ENCODE measurements at regions not wholly inside any gene's neighbourhood (a gene's known extent, or its start where the extent isn't known, plus 50 kb on each side); places are given as distances from the start of the nearest gene placed in this dataset.
"Not testable (repeated sequence)": the region's sequence is repeated elsewhere in the genome, so short reads cannot be mapped to it uniquely, and the experiment has no call there.

DNA sequence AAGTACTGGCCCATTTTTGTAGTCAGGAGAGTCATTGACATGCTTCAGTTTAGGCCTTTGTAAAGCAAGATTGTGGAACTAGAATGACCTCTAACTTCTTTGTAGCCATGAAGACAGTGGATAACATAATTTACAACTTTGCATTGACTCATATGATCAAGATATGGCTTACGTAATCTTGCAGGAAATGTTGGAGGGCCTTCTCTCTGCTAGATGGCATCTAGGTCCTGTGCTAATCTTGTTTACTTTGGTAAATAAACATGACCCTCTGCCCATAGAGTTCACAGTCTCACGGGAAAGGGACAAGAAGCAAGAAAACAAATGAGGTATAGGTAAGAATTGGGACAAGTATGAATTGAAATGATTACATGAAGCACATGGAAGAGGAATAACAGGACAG lies 355.2 kb upstream of the ARID1B start:
- no peak for DNase-seq
- no peaks in the 10 kb centered on the region for H3K36me3 Mint-ChIP-seq (ENCODE audit: low read depth)
- H3K4me3 Mint-ChIP-seq = no peak overlapping the region
- no peak overlapping the region for H3K27ac Mint-ChIP-seq
- peaks cover 31% of the 10 kb centered on the region for H3K4me1 Mint-ChIP-seq
- ChIA-PET CTCF (no interaction called here), POLR2A (no interaction called here)
- H3K27me3 Mint-ChIP-seq = peaks cover 2% of the 10 kb centered on the region
- H3K9me3 Mint-ChIP-seq = no peaks in the 10 kb centered on the region

DNA sequence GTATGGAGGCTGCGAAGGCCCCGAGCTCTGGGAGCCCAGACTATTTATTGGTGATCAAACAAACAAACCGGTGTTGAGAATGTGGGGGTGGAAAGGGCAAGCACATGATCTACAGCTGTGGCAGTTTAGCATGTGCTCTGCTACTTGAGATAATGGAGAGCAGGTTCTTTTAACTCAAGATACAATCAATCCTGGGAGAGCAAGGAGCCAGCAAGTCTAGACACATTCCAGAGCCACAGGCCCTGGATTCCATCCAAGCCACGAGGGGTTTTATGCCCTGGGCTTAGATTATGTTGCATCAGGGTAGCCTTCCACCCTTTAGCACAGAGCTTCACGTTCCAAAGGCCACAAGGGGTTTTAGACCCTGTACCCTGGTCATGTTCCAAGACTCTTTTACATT lies 355.9 kb upstream of the ARID1B start:
- H3K27ac Mint-ChIP-seq; DNase-seq; POLR2A ChIA-PET; H3K27me3 Mint-ChIP-seq; H3K9me3 Mint-ChIP-seq; H3K4me3 Mint-ChIP-seq; CTCF ChIA-PET; H3K36me3 Mint-ChIP-seq (ENCODE audit: low read depth): not testable (repeated sequence)
- H3K4me1 Mint-ChIP-seq = peaks cover 31% of the 10 kb centered on the region

DNA sequence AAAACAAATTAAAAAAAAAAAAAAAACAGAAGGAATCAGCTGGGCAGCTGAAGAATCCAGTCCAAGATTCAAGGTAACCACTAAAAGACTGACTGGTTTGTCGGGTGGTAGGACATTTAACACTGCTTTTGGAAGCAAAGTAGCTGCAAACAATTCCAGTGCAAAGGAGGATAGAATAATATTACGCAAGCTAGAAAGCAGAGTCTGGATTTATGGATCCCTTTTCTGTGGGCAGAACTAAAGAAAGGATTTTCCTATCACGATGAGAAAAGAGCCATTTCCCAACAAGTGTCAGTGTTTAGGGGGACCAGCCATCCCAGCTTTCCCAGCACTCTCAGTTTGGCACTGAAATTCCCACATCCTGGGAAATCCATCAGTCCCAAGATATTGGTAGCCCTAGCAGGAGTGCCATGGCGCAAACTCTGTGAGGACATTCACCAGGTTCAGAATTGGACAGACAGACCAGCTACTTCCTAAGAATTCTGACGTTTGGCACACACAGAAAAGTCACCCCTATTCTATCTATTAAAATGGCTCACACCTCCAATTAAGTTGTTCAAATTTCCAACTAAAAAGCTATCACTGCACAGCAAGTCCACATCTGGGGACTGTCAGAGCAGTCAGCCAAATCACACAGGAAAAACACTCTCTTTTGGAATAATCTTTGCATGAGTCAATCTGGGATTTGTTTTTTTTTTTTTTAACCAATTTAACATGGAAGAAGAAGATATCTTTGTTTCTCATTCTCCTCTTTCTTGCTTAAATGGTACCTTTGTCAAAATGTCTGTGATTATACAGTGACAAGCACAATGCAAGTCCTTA lies 356.8 kb upstream of the ARID1B start:
- peaks cover 31% of the 10 kb centered on the region for H3K4me1 Mint-ChIP-seq
- H3K27ac Mint-ChIP-seq = no peak overlapping the region
- H3K36me3 Mint-ChIP-seq (ENCODE audit: low read depth) = no peaks in the 10 kb centered on the region
- no peak for DNase-seq
- H3K4me3 Mint-ChIP-seq = no peak overlapping the region
- ChIA-PET CTCF (no interaction called here), POLR2A (no interaction called here)
- H3K9me3 Mint-ChIP-seq = no peaks in the 10 kb centered on the region
- H3K27me3 Mint-ChIP-seq = no peaks in the 10 kb centered on the region

DNA sequence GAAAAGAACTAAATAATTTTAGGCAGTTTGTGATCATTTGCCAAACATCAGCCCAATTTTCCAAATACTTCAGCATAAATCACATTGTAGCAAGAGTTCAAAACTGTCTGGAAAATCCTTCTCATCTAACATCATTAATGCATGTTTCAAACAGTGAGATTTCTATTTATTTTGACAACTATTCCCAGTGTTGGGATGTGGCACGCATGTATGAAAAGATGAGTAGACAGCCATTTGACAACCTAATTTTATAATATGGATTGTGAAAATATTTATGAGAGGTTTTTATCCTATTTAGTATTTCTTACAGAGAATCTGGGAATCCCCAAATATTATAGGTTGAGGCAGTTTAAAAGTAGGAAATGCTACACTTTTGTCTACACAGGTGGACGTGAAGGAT lies 357.6 kb upstream of the ARID1B start:
- H3K27me3 Mint-ChIP-seq = no peaks in the 10 kb centered on the region
- CTCF ChIA-PET = no interaction called here

DNA sequence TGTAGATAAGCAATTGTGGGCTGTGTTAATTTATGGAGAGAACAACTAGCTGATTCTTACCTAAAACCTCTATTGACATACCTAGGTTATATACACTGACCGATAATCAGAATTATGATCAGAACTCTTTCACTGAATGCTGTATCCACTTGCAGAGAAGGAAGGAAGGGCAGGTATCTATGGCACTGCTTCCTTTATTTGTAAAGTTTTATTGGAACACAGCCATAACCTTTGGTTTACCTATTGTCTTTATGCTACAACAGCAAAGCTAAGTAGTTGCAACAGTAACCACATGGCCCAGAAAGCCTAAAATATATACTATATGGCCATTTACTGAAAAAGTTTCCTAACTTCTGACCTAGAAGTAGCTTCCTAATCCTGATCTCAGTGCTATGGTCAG lies 358.9 kb upstream of the ARID1B start:
- Mint-ChIP-seq H3K27me3 (no peaks in the 10 kb centered on the region), H3K9me3 (no peaks in the 10 kb centered on the region)
- CTCF ChIA-PET = no interaction called here

More for the DNA sequence above, 357.6 kb upstream of the ARID1B start:
- Mint-ChIP-seq H3K36me3 (ENCODE audit: low read depth) (no peaks in the 10 kb centered on the region), H3K27ac (no peak overlapping the region), H3K4me3 (no peak overlapping the region), H3K9me3 (no peaks in the 10 kb centered on the region), H3K4me1 (peaks cover 27% of the 10 kb centered on the region)
- no peak for DNase-seq
- POLR2A ChIA-PET = no interaction called here

DNA sequence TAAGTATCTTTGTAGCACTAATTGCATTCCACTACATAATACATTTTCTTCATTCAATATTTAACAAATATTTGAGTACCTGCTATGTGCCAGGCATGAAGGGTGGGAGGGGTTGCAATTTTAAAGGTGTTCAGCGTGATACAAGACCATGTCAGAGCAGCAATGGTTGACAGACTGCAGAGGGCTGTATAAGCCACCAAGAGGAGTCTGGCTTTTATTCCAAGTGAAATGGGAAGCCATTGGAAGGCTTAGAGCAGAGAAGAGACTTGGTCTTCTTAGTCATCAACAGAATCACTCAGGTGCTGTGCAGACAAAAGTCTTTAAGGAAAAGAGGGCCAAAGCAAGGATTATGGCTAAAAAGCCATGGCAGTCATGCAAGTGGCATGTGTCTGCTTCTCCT lies 360.8 kb upstream of the ARID1B start:
- POLR2A ChIA-PET = no interaction called here
- Mint-ChIP-seq H3K4me3 (no peak overlapping the region), H3K4me1 (no peaks in the 10 kb centered on the region), H3K36me3 (ENCODE audit: low read depth) (no peaks in the 10 kb centered on the region), H3K27me3 (no peaks in the 10 kb centered on the region), H3K9me3 (no peaks in the 10 kb centered on the region), H3K27ac (no peak overlapping the region)
- DNase-seq = no peak
- CTCF ChIA-PET = no interaction called here

More for the DNA sequence above, 358.9 kb upstream of the ARID1B start:
- Mint-ChIP-seq H3K36me3 (ENCODE audit: low read depth) (no peaks in the 10 kb centered on the region), H3K27ac (no peak overlapping the region), H3K4me3 (no peak overlapping the region), H3K4me1 (peaks cover 14% of the 10 kb centered on the region)
- DNase-seq = no peak
- POLR2A ChIA-PET = no interaction called here

DNA sequence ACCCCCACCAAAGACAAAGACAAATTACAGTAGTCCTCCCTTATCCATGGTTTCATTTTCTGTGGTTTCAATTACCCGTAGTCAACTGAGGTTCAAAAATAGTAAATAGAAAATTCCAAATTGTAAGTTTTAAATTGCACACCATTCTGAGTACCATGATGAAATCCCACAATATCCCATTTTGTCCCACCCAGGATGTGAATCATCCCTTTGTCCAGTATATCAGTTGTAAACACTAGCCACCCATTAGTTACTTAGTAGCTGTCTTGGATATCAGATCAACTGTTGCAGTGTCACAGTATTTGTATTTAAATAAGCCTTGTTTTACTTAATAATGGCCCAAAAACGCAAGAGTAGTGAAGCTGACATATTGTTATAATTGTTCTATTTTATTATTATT lies 364.0 kb upstream of the ARID1B start:
- POLR2A ChIA-PET = no interaction called here
- no peak for DNase-seq
- CTCF ChIA-PET = no interaction called here
- H3K4me1 Mint-ChIP-seq = no peaks in the 10 kb centered on the region
- H3K36me3 Mint-ChIP-seq (ENCODE audit: low read depth) = no peaks in the 10 kb centered on the region
- H3K4me3 Mint-ChIP-seq = no peak overlapping the region
- no peak overlapping the region for H3K27ac Mint-ChIP-seq
- H3K27me3 Mint-ChIP-seq = no peaks in the 10 kb centered on the region
- H3K9me3 Mint-ChIP-seq = no peaks in the 10 kb centered on the region

DNA sequence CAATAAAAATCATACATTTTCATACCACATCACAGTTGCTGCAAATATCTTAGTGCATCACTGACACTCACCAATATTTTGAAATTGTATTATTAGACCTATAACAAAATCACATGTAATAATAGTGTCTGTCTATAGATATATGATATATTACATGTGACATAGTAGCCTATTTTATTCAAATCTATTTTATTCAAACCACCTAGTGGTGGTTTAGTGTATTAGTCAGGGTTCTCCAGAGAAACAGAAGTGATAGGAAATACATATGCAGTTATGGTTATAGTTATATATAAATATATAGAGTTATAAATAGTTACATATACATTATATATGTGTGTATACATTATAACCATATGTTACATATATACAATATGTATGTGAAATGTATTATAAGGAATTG lies 366.5 kb upstream of the ARID1B start:
- ChIA-PET POLR2A (no interaction called here), CTCF (no interaction called here)
- DNase-seq = no peak
- H3K4me1 Mint-ChIP-seq = no peaks in the 10 kb centered on the region
- H3K27ac Mint-ChIP-seq = no peak overlapping the region
- H3K9me3 Mint-ChIP-seq = no peaks in the 10 kb centered on the region
- no peak overlapping the region for H3K4me3 Mint-ChIP-seq
- no peaks in the 10 kb centered on the region for H3K27me3 Mint-ChIP-seq
- H3K36me3 Mint-ChIP-seq (ENCODE audit: low read depth) = no peaks in the 10 kb centered on the region

DNA sequence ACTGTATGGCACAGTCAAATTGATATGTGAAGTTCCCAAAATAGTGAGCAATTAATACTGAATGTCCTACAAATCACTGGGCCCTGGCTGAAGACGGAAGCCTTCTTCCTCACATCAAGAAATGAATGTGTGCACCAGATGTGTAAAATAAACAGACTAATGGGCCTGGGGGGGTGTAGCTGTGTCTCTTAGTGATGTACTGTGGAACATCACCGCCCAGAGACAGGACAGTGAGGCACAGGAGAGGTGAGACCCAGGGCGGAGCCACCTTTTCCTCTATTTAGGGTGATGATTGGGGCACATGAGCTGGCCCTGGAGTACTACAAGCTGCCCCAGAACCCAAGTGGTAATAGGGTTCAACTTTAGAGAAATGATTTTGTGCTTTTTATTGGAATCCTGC lies 368.5 kb upstream of the ARID1B start:
- no peaks in the 10 kb centered on the region for H3K27me3 Mint-ChIP-seq
- CTCF ChIA-PET = no interaction called here
- H3K4me3 Mint-ChIP-seq = no peak overlapping the region
- H3K9me3 Mint-ChIP-seq = no peaks in the 10 kb centered on the region
- no peaks in the 10 kb centered on the region for H3K36me3 Mint-ChIP-seq (ENCODE audit: low read depth)
- POLR2A ChIA-PET = no interaction called here
- no peak overlapping the region for H3K27ac Mint-ChIP-seq
- H3K4me1 Mint-ChIP-seq = no peaks in the 10 kb centered on the region
- DNase-seq = no peak

DNA sequence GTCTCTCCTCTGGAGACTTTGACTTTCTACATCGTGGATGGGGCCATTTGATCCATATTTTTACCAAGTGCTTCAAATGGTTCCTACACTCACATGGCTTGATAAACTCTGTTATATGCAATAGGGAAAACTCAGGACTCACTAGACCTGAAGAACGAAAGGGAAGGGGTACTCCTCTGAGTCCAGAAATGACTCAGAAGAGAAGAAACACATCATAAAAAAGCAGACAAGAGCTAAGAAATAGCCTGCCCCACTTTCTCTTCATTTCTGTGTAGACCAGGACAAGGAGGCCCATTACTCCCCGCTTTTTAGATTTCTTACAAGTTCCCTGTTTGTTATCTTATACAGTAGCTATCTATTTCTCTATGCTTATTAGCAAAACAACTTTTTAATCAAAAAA lies 369.8 kb upstream of the ARID1B start:
- no peaks in the 10 kb centered on the region for H3K4me1 Mint-ChIP-seq
- H3K4me3 Mint-ChIP-seq = no peak overlapping the region
- H3K9me3 Mint-ChIP-seq = no peaks in the 10 kb centered on the region
- CTCF ChIA-PET = no interaction called here
- POLR2A ChIA-PET = no interaction called here
- DNase-seq = no peak
- H3K27ac Mint-ChIP-seq = no peak overlapping the region
- H3K27me3 Mint-ChIP-seq = no peaks in the 10 kb centered on the region
- no peaks in the 10 kb centered on the region for H3K36me3 Mint-ChIP-seq (ENCODE audit: low read depth)

DNA sequence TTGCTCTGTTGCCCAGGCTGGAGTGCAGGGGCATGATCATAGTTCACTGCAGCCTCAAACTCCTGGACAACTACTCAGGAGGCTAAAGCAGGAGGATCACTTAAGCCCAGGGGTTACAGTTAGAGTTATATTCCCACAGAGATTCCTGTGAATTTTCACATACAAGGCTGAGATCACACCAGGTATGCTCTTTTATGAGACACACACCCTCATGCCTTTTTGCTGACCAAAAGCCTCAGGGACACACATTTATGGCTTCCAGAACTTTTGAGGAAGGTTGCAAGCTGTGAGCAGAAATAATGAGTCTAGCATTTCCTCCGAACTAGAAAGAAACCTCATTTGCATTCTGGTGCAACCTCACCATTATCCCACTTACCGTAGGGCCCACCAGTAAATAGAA lies 370.5 kb upstream of the ARID1B start:
- Mint-ChIP-seq H3K4me1 (no peaks in the 10 kb centered on the region), H3K27me3 (no peaks in the 10 kb centered on the region), H3K36me3 (ENCODE audit: low read depth) (no peaks in the 10 kb centered on the region), H3K27ac (no peak overlapping the region), H3K4me3 (no peak overlapping the region), H3K9me3 (no peaks in the 10 kb centered on the region)
- POLR2A ChIA-PET = no interaction called here
- no peak for DNase-seq
- CTCF ChIA-PET = no interaction called here

DNA sequence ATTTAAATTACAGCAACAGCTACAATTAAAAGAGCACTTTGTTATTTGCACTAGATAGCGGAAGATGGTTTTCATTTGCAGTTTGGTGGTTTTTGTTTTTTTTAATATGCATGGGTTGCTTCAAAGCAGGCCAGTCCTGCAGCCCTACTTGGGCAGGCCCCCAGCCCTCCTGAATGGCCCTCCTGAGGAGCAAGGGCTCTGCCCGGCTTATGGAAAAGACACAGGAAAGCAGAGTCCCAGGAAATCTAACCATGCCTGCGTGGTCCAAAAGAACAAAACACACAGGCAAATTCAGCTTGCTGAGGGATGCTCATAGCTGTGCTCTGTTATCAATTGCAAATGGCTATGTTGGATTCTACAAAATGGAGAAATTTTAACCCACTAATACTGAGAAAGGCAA lies 371.1 kb upstream of the ARID1B start:
- H3K27me3 Mint-ChIP-seq = no peaks in the 10 kb centered on the region
- H3K4me1 Mint-ChIP-seq = no peaks in the 10 kb centered on the region
- CTCF ChIA-PET = no interaction called here
- POLR2A ChIA-PET = interaction anchor here (1.4 kb wide), 1 partner anchor 9 kb away, joined by 3 read pairs; no protein-coding TSS in a partner anchor
- H3K4me3 Mint-ChIP-seq = no peak overlapping the region
- DNase-seq = no peak
- H3K27ac Mint-ChIP-seq = no peak overlapping the region
- no peaks in the 10 kb centered on the region for H3K36me3 Mint-ChIP-seq (ENCODE audit: low read depth)
- H3K9me3 Mint-ChIP-seq = no peaks in the 10 kb centered on the region

DNA sequence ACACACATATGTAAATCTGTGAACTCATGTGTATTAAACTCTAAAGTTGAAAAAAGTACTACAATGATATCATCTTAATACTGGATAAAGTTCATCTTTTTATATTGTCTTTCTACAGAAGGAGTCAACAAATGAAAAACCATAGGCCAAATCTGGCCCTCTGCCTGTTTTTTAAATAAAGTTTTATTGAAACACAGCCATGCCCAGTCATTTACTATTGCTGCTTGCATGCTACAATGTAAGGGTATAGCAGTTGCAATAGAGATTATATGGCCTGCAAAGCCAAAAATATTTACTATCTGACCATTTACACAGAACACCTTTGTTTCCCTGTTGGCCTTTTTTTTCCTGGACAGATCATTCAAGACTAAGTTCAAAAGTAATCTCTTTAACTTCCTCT lies 374.6 kb upstream of the ARID1B start:
- H3K36me3 Mint-ChIP-seq (ENCODE audit: low read depth) = no peaks in the 10 kb centered on the region
- ChIA-PET POLR2A (no interaction called here), CTCF (no interaction called here)
- no peak overlapping the region for H3K4me3 Mint-ChIP-seq
- peaks cover 9% of the 10 kb centered on the region for H3K27me3 Mint-ChIP-seq
- no peak for DNase-seq
- no peak overlapping the region for H3K27ac Mint-ChIP-seq
- no peaks in the 10 kb centered on the region for H3K9me3 Mint-ChIP-seq
- H3K4me1 Mint-ChIP-seq = peaks cover 5% of the 10 kb centered on the region

DNA sequence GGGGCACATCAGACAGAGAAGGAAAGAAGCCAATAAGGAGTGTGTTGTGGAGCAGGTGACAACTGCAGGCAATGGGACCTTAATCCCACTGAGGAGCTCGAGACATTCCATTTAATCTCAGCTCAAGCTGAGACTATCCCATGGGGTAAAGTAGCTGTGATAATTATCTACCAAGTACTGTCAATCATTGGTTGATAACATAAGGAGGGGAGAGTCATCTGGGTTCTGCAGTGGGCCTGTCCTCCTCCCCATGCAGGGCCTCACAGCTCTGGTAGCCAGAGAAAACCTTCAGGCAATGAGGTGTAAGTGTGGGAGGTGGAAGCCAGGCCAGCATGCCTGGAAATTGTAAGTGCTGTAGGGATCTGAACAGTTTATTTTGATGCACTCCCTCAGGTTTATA lies 375.0 kb upstream of the ARID1B start:
- no peak for DNase-seq
- Mint-ChIP-seq H3K27me3 (peaks cover 10% of the 10 kb centered on the region), H3K27ac (no peak overlapping the region), H3K36me3 (ENCODE audit: low read depth) (no peaks in the 10 kb centered on the region), H3K4me3 (no peak overlapping the region), H3K9me3 (no peaks in the 10 kb centered on the region), H3K4me1 (peaks cover 8% of the 10 kb centered on the region)
- CTCF ChIA-PET = no interaction called here
- POLR2A ChIA-PET = no interaction called here

Data from activated CD4-positive, alpha-beta memory T cell treated with anti-CD3 and anti-CD28 coated beads, Interleukin-2, amount 10 ng/mL, durations not matched to agents 7 days and 5 days (primary cell).